ENCODE measurements at regions not wholly inside any gene's neighbourhood (a gene's known extent, or its start where the extent isn't known, plus 50 kb on each side); places are given as distances from the start of the nearest gene placed in this dataset.
"Not testable (repeated sequence)": the region's sequence is repeated elsewhere in the genome, so short reads cannot be mapped to it uniquely, and the experiment has no call there.

DNA sequence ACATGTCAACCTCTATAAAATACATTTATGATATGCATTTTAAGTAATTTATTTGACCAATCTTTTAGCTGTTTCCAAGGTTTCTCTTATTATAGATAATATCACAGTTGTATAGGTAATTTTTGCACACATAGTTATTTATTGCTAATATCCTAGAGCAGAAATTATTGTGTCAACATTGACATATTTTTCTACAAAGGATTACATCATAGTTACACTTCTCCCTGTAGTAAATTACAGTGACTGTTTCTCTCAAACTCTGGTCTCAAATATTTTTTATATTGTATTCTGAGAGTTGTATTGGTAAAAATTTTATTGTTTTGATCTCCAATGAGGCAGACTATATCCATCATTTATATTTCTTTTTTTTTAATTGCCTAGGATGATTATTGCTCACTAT lies 714.4 kb upstream of the CDH6 start:
- TF ChIP-seq, protein P1, sequence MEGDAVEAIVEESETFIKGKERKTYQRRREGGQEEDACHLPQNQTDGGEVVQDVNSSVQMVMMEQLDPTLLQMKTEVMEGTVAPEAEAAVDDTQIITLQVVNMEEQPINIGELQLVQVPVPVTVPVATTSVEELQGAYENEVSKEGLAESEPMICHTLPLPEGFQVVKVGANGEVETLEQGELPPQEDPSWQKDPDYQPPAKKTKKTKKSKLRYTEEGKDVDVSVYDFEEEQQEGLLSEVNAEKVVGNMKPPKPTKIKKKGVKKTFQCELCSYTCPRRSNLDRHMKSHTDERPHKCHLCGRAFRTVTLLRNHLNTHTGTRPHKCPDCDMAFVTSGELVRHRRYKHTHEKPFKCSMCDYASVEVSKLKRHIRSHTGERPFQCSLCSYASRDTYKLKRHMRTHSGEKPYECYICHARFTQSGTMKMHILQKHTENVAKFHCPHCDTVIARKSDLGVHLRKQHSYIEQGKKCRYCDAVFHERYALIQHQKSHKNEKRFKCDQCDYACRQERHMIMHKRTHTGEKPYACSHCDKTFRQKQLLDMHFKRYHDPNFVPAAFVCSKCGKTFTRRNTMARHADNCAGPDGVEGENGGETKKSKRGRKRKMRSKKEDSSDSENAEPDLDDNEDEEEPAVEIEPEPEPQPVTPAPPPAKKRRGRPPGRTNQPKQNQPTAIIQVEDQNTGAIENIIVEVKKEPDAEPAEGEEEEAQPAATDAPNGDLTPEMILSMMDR (IDR thresholded peaks at IDR 0.05; ENCODE audit: borderline replicate concordance, control extremely low read depth, extremely low read depth, insufficient read depth, missing control alignments), result no peak
- no peak for DNase-seq (ENCODE audit: low spot score)
- in situ Hi-C loops (cut with MboI; ENCODE audit: low sequenced_read_pairs, unreplicated experiment), result no loop called here

DNA sequence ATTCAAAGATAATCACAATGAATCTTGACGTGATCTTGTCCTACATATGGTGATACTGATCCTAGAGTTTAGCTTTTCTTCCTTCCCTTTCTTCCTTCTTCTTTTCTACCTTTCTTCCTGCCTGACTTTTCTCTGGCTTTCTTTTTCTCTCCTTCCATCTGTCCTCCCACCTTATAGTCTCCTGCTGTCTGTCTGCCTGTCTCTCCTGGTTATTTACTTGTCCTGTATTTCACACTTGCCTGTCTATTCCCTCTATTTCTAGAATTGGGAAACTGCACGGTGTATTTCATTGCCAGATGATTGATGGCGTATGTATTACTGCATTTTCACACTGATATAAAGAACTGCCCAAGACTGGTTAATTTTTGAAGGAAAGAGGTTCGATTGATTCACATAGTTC lies 718.1 kb upstream of the CDH6 start:
- in situ Hi-C loops (cut with MboI; ENCODE audit: low sequenced_read_pairs, unreplicated experiment), result no loop called here
- TF ChIP-seq, protein P1 (IDR thresholded peaks at IDR 0.05; ENCODE audit: borderline replicate concordance, control extremely low read depth, extremely low read depth, insufficient read depth, missing control alignments), result no peak
- DNase-seq (ENCODE audit: low spot score), result no peak

DNA sequence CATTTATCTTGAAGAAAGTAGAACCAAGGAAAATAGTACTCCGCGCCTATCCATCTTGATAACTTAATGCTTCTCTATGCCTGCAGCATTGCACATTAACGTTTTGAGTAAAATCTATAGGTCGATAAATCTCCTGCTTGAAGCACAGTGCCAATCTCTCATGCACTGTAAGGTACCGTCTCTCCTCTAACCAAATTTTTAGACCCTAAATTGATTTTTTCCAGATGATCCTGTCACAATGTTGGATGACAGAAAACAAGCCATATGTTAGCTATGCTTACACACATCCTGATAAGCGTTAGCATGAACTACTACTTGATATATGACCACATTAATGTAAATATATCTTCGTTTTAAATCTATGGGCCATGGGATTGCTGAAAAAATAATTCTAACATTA lies 723.8 kb upstream of the CDH6 start:
- TF ChIP-seq, protein P1 (IDR thresholded peaks at IDR 0.05; ENCODE audit: borderline replicate concordance, control extremely low read depth, extremely low read depth, insufficient read depth, missing control alignments), result no peak
- in situ Hi-C loops (cut with MboI; ENCODE audit: low sequenced_read_pairs, unreplicated experiment), result no loop called here

DNA sequence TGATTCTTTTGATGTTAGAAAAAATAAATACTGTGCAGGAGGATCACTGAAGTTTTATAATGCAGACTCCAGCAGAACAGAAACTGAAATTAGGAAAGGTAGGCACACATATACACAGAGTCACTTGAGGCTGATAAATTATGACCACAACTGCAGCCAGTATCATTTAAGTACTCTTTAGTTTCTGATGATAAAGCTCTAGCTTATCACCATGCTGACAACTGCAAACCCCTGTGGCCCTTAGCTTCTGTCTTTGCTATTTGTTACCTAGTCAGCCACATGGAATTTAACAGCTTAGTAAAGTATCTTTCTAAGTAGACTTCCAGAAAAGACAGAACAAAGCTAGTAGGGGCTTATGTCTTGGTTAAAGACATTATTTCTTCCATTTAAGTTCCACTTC lies 734.8 kb upstream of the CDH6 start:
- in situ Hi-C loops (cut with MboI; ENCODE audit: low sequenced_read_pairs, unreplicated experiment), result no loop called here
- TF ChIP-seq, protein P1 (IDR thresholded peaks at IDR 0.05; ENCODE audit: borderline replicate concordance, control extremely low read depth, extremely low read depth, insufficient read depth, missing control alignments), result no peak
- DNase-seq (ENCODE audit: low spot score), result no peak

More for the DNA sequence above, 723.8 kb upstream of the CDH6 start:
- no peak for DNase-seq (ENCODE audit: low spot score)

DNA sequence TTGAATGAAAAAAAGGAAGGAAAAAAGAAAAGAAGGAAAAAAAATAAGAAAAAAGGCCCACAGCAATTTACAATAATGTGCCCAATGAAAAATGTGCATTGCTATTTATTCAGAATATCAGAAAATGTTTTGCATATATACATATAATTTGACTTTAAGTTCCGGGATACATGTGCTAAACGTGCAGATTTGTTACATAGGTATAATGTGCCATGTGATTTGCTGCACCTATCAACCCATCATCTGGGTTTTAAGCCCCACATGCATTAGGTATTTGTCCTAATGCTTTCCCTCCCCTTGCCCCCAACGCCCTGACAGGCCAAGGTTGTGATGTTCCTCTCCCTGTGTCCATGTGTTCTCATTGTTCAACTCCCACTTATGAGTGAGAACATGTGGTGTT lies 738.0 kb upstream of the CDH6 start:
- DNase-seq (ENCODE audit: low spot score); in situ Hi-C loops (cut with MboI; ENCODE audit: low sequenced_read_pairs, unreplicated experiment): not testable (repeated sequence)

DNA sequence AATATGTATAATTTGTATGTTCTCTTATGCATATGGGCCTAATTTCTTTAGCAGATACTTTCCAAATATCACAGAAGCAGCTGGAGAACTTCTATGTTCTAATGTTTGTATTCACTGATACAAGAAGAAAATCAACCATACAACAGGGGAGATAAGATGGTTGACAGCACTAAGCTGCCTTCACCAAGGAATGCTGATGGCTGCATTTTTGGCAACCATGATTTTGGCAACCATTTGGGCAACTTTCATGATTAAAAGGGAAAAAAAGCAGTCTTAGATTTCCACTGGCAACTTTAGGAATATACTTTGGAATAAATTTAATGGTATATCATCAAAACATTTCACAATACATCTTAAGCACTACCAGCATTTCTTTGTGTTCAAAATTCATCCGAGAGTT lies 740.3 kb upstream of the CDH6 start:
- TF ChIP-seq, protein P1 (IDR thresholded peaks at IDR 0.05; ENCODE audit: borderline replicate concordance, control extremely low read depth, extremely low read depth, insufficient read depth, missing control alignments), result no peak
- DNase-seq (ENCODE audit: low spot score), result no peak
- in situ Hi-C loops (cut with MboI; ENCODE audit: low sequenced_read_pairs, unreplicated experiment), result no loop called here

DNA sequence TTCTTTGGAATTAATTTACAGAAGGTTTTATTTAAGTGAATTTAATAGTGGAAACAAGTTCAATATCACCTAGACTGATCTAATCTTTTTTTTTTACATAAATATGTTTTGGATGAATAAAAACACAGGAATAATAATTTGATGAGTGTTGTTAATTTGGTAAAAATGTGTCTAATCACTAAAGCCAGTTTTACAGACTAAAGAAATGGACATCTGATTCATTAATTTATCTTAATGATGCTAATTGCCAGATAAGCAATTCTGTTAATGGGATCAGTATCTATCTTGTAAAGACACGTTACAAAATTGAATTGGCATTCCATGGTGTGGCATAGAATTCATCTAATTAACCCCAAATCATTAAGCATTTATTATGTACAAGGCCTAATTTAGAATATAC lies 743.3 kb upstream of the CDH6 start:
- no peak for DNase-seq (ENCODE audit: low spot score)
- TF ChIP-seq, protein P1 (IDR thresholded peaks at IDR 0.05; ENCODE audit: borderline replicate concordance, control extremely low read depth, extremely low read depth, insufficient read depth, missing control alignments), result no peak
- in situ Hi-C loops (cut with MboI; ENCODE audit: low sequenced_read_pairs, unreplicated experiment), result no loop called here

All from GM13976 (cell line).